NCI-H510A treated with DMSO at 0.1 percent for 48 hours (cell line): ENCODE measurements at regions not wholly inside any gene's neighbourhood (a gene's known extent, or its start where the extent isn't known, plus 50 kb on each side); places are given as distances from the start of the nearest gene placed in this dataset.

Experiments used
- DNase-seq: peaks from one replicate; lab custom pipeline; 2025; lab: John Stamatoyannopoulos, UW

DNA sequence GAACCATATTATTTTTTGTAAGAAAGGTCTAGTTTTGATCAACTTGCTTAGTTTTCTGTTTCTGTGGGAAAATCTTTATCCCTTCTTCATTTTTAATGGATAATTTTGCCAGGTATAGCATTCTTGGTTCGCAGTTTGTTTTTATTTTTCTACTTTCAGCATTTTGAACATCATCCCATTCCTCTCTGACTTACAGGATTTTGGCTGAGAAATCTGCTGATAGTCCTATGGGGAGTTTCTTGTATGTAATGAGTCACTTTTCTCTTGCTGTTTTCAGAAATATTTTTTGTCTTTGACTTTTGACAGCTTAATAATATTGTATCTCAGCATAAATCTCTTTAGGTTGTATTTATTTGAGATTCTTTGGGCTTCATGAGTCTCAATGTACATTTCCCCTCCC, 389.1 kb downstream of the PBX1 start:
- no peak for DNase-seq

DNA sequence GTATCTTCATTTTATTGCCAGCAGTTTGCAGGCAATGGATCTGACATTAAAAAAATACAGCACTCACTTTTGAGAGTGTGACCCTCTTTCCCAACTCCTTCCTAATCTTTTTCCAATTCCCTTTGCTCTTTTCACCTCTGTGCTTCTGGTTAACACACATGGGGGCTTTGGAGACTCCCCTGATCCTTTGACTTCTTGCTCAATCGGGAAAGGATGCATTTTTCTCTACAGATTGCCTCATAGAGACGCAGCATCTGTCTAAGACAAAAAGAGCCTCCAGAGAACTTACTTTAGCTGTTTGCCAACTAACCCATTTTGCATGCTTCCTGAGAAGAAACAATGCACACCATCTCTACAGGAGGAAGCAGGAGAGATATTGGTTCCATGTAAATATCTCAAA, 378.3 kb downstream of the PBX1 start:
- DNase-seq, result no peak

DNA sequence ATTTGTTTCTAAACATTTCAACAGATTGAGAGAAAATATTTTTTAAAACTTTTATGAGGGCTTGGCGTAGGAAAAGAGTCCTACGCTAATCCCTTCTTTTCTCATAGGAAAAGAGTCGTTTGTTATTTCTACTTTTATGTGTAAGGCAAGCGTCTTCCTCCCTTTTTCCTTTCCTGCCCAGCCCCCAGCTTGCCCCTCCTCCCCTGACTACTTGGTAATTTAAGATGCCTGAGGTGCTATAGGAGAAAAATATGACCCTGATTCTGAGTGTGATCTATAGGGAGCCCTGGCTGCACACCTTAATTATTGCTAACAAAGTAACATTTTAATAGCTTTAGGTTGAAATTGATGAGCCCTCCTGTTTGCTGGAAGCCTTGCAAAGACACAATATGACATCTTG, 373.6 kb downstream of the PBX1 start:
- DNase-seq, result no peak

DNA sequence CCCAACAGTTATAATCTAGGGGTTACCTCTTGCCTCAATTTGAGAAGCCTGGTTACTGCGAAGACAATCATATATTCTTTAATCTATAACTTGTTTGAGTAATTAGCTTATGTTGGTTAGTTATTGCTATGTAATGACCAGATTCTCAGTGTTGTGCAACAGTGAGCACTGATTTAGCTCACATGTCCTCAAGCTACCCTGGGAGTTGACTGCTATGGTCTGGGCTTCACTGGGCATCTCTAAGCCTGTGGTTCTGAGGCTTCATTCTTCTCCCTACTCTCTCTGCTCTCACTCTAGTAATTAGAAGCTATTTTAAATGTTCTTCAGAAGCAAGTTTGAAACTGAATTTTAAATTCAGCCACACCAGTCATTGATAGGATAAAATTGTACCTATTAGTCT, 371.8 kb downstream of the PBX1 start:
- no peak for DNase-seq

DNA sequence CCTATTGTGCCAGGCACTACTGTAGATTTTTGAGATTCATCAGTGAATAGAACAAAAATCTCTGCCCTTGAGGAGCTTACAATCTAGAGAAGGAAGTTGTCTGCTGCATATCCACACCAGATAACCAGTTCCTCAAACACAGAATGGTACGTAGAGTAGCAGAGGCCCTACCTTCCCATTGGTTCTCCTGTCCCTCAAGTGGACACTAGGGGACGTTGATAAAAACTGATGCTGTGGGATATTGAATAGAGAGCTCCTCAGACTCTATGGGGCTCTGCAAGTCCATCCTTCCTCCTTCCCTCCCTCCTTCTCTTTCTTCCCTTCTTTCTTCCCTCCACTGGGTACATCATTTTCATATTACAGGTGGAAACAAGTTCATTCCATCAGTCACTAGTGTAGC, 371.3 kb downstream of the PBX1 start:
- no peak for DNase-seq

DNA sequence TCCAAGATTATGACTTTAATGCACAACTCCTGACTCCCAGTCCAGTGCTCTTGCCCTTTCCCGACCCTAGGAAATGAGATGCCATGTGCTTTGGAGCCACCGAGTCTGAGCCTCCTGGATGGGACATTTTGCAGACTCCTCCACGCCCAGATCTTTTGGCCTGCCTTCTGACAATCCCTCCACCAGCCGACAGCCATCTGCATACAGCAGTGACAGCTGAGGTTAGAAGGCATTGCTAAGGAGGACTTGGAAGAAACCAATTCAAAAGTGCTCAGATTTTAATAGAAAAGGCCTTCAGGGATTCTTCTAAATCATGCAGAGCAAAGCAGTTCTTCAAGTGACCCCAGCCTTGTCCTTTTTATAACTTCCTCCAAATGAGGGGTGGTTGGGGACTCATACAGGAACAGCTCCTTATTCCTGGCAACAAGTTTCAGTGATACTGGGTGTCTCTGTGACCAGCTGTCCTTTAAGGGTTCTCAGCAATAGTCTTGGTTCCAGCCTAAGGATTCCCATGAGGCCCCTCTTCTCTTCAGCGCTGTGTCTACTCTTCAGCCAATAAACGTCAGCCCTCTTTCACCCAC, 369.3 kb downstream of the PBX1 start:
- no peak for DNase-seq

DNA sequence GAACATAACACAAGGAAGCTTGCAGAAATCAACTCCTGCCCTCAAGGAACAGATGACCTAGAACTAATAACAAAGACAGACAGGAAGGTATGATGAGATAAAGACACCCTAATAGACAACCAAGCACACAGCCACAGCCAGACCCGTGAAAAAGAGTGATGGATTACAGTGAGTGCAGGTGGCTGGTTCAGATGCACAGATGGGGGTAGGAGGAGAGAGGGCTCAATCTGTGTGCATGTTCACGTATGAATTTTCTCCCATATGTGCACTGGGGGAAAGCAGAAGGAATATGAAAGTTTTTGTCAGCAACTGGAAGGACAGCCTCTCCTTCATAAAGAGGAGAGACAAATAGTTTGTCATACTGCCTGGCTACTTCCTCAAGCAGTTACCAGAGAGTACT, 367.1 kb downstream of the PBX1 start:
- DNase-seq, result no peak

DNA sequence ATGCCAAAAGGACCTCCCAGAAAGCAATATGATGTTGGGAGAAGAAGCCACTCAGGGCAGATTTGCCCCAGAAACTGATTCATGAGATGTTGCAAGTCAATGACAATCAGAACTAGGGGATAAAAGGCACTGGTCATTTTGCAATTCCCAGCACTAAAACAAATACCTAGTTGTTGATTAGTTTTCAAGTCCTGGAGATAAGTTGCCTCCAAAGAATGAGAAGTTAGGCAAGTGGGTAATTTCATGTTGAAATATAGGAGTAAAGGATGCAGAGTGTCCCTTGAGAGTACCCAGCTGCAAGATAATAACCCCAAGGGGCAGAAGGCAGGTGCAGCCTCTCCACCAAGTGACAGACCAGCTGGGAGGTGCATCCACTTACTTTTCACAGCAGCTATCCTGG, 363.6 kb downstream of the PBX1 start:
- DNase-seq, result peak; percentile 34

DNA sequence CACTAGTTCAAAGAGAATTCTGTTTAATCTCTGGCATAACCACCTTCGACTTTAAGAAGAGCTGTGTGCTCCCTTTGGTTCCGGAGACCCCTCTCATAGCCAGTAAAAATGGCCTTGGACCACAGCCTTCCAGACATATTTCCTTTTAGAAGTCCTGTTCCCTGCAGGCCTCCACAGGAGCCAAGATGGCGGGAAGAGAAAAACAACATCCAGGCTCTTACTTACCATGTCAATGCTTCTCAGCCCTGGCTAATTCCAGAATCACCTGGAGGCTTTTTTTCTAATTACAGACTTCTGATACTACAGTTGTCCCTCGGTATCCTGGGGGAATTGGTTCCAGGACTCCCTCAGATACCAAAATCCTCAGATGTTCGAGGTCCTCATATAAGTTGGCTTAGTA, 362.5 kb downstream of the PBX1 start:
- no peak for DNase-seq

DNA sequence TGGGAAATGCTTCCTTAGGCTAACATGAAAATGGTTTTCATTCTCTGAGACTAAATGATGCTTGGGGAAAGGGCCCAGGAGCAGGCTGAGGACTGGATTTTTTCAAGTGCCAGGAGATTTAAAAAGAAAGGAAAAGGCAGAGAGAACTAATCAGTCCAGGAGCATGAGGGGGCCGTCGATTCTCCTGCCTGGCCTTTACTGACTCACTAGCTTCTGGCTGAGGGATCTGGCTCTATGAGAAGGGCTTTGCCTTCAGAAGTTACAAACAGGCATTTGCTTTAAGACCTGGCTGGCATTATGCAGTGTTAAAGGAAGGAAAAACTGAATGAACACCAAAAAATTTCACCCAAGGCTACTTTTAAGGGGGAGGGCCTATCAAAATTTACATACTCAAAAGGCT, 359.2 kb downstream of the PBX1 start:
- no peak for DNase-seq

DNA sequence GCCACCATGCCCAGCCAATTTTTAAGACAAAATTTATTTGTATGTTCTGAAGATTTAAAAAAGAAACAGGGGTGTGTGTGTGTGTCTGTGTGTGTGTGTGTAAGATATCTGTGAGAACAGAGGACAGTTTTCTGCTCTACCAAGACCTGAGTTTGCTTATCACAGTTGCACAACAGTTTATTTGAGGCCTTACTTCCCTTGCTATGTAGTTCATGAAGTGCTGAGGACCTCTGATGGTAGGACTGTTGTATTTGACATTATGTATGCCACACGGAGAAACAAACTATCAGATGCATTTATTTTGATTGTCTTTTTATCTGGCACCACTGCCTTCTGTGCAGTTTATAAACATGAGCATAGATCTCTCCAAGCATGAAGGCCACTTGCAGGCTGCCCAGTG, 355.2 kb downstream of the PBX1 start:
- no peak for DNase-seq

DNA sequence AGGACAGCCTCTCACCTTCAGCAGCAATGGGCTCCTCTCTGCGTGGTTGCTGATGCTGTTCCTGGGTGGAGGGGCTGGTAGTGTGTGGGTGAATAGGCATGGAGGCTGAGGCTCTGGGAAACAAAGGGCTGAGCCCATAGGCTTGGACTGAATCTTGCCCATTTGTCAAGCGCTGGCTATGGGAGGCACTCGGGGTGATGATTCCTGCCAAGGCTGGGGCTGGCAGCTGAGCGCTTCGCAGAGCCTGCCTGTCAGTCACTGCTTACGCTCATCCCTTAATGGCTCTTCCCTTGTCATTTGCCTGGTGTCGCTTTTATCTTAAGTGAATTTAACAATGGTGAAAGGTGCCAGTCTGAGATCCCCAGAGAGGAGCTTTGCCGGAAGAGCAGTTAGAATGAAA, 353.3 kb downstream of the PBX1 start:
- no peak for DNase-seq

DNA sequence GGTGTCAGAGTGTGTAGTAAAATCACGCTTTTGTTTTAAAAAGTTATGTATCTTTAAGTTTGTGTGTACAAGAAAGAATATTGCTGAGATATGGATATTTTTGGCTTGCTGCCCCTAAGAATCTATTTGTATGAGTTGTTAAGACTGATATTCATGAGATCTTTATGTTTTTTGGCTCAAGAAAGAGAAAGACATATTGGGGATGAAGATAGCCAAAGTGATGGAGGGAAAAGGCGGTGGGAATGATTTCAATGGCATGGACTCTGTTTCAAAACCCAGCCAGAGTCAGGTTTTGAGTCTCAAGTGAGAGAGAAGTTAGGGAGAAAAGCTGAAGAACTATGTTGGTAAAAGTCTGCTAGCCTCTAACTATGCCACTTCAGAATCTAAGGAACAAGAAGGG, 351.7 kb downstream of the PBX1 start:
- no peak for DNase-seq

DNA sequence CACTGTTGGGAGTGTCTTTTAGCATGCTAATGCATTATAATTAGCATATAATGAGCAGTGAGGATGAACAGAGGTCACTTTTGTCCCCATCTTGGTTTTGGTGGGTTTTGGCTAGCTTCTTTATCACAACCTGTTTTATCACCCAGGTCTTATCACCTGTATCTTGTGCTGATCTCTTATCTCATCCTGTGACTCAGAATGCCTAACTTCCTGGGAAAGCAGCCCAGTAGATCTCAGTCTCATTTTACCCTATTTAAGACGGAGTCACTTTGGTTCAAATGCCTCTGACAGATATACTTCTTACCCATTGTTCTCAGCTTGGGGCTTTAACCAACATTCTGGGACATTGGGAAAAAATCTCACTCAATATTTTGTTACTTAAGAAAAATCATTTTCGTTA, 348.7 kb downstream of the PBX1 start:
- DNase-seq, result no peak

DNA sequence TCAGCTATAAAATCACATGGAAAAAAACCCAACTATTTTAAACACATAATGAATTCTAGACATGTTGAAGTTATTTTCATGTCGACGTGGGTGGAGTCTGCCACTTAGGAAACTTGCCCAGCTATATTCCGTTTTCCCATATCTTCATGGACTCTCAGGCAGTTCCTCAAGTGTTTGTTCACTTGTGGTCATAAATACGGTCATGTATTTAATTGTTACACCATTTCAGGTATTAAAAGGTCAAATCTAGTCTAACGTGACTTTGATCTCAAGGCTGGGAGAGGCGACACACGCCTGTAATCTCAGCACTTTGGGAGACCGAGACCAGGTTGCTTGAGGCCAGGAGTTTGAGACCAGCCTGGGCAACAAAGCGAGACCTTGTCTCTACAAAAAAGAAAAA, 346.9 kb downstream of the PBX1 start:
- DNase-seq, result peak; percentile 28

DNA sequence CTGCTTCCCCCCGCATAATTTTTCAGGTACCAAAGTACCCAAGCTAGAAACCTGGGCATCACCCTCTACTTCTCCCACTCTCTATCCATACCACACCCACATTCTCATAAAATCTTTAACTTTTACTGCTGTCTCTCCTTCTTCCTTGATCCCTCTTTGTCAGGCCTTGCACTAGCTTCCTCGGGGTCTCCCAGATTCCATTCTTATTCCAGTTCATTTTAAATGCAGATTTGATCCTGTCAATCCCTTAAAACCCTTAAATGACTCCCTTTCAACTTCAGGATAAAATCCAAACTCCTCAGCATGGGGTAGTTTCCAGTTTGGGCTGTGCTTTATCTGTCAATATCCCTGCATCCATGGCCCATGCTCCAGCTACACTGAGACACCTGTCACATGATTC, 343.5 kb downstream of the PBX1 start:
- DNase-seq, result no peak
